Endothelial cell of umbilical vein (primary cell): ENCODE measurements at regions not wholly inside any gene's neighbourhood (a gene's known extent, or its start where the extent isn't known, plus 50 kb on each side); places are given as distances from the start of the nearest gene placed in this dataset.
"Not testable (repeated sequence)": the region's sequence is repeated elsewhere in the genome, so short reads cannot be mapped to it uniquely, and the experiment has no call there.

ENCODE experiments used
- BruUV-seq: library from RNA; stranded (reverse); fragments of 400-500 nt; replicated peaks from 2 replicates; lab custom pipeline; 2021; lab: Mats Ljungman, UMichigan
- CTCF ChIA-PET: fragments of 300-600, 350-600 bp; sonication (Branson Sonifier 250); formaldehyde crosslinking; loops from one replicate; lab custom pipeline; 2021; ENCODE audit warnings: antibody characterized with exemption, inconsistent platforms; lab: Charles Lee
- POLR2A ChIA-PET: fragments of 300-600, 350-600 bp; sonication (Branson Sonifier 250); formaldehyde crosslinking; loops from one replicate; lab custom pipeline; 2021; ENCODE audit warnings: antibody characterized with exemption, inconsistent platforms; lab: Charles Lee
- DNase-seq: peaks from one replicate; pipeline ENCODE4 v3.0.0-alpha.2; 2011; ENCODE audit warnings: low read depth, low spot score
- FAIRE-seq: peaks from 2 replicates; lab custom pipeline; 2011; peaks lifted over from hg19 to GRCh38; lab: Jason Lieb, UNC
- H2AFZ ChIP-seq: 2 replicates; pipeline ENCODE4 v1.6.0; 2012; ENCODE audit warnings: low read depth, low read length, control low read depth, inconsistent platforms
- H3K27ac ChIP-seq: 2 replicates; pipeline ENCODE4 v1.5.1; 2011; ENCODE audit warnings: low read depth, mild to moderate bottlenecking, control low read depth, low read length, moderate library complexity; ENCODE audit not compliant: insufficient read depth
- H3K27me3 ChIP-seq, 2 experiments: 2 replicates each; pipeline versions ENCODE4 v1.6.0 to v1.6.1; 2011; ENCODE audit warnings: low read length in 2 of 2, mixed read lengths in 1 of 2; ENCODE audit not compliant: control insufficient read depth in 2 of 2, insufficient read depth in 2 of 2
- H3K36me3 ChIP-seq, 2 experiments: 2 replicates in 1 of 2; 3 replicates in 1 of 2; pipeline ENCODE4 v1.5.1; 2011; ENCODE audit warnings: low read length in 2 of 2, mild to moderate bottlenecking in 1 of 2, moderate library complexity in 1 of 2; ENCODE audit not compliant: control insufficient read depth in 2 of 2, insufficient read depth in 2 of 2; ENCODE audit errors: extremely low read depth in 1 of 2
- H3K4me1 ChIP-seq: 3 replicates; pipeline ENCODE4 v1.5.1; 2011; ENCODE audit warnings: mild to moderate bottlenecking, low read length; ENCODE audit not compliant: control insufficient read depth, insufficient read depth; ENCODE audit errors: extremely low read depth
- H3K4me2 ChIP-seq: 2 replicates; pipeline ENCODE4 v1.6.1; 2011; ENCODE audit warnings: low read length, control low read depth, mixed read lengths; ENCODE audit not compliant: insufficient read depth
- H3K4me3 ChIP-seq, 3 experiments: fragments of 200-600 bp in 1 of 3; sonication (generic), shearing (Covaris generic) in 1 of 3; replicated peaks in 1 of 3; 2 replicates each; pipeline ENCODE4 v1.5.1; 2011 to 2016; ENCODE audit warnings: control low read depth in 3 of 3, low read length in 3 of 3, mild to moderate bottlenecking in 2 of 3, inconsistent platforms in 1 of 3, low read depth in 1 of 3, moderate library complexity in 1 of 3; ENCODE audit not compliant: insufficient read depth in 1 of 3
- H3K79me2 ChIP-seq: 2 replicates; pipeline ENCODE4 v1.6.0; 2012; ENCODE audit warnings: low read length, inconsistent platforms; ENCODE audit not compliant: control insufficient read depth, insufficient read depth
- H3K9ac ChIP-seq: replicated peaks from 2 replicates; pipeline ENCODE3; 2011; ENCODE audit warnings: low read length, control low read depth; ENCODE audit not compliant: insufficient read depth; ENCODE audit errors: extremely low read depth
- H3K9me1 ChIP-seq: replicated peaks from 3 replicates; pipeline ENCODE4 v1.6.0; 2011; ENCODE audit warnings: mild to moderate bottlenecking, low read length; ENCODE audit not compliant: control insufficient read depth, insufficient read depth; ENCODE audit errors: extremely low read depth
- H3K9me3 ChIP-seq: replicated peaks from 2 replicates; pipeline ENCODE4 v1.5.1; 2012; ENCODE audit warnings: low read length, inconsistent platforms; ENCODE audit not compliant: control insufficient read depth, insufficient read depth
- H4K20me1 ChIP-seq: replicated peaks from 2 replicates; pipeline ENCODE3; 2011; ENCODE audit warnings: mild to moderate bottlenecking, low read length; ENCODE audit not compliant: control insufficient read depth, insufficient read depth; ENCODE audit errors: extremely low read depth
- EZH2 ChIP-seq: IDR thresholded peaks from 2 replicates; pipeline ENCODE4 v1.6.1; 2012; ENCODE audit warnings: borderline replicate concordance, low read depth, mild to moderate bottlenecking, moderate library complexity, low read length, inconsistent platforms; ENCODE audit not compliant: severe bottlenecking
- JUN ChIP-seq: IDR thresholded peaks from 2 replicates; pipeline ENCODE4 v1.6.1; 2011; ENCODE audit warnings: borderline replicate concordance, low read depth; ENCODE audit not compliant: insufficient read length, insufficient read depth
- POLR2AphosphoS5 ChIP-seq: IDR thresholded peaks from 2 replicates; pipeline ENCODE4 v1.6.1; 2012; ENCODE audit warnings: low read depth, mild to moderate bottlenecking, control low read depth, low read length, moderate library complexity; ENCODE audit not compliant: insufficient read depth
- dilution Hi-C: fragments of 300-500 bp; cut with MboI; formaldehyde crosslinking; loops from one replicate; pipeline ENCODE4 v1.15.0; 2019; ENCODE audit warnings: low sequenced_read_pairs; ENCODE audit not compliant: extremely low pct_ligation_motif_present
- intact Hi-C: fragments of 100-400 bp; cut with micrococcal nuclease; formaldehyde crosslinking; loops from one replicate; pipeline ENCODE4 v1.10.0; 2022
- TF ChIP-seq, protein P1 (sequence below), 2 donors: IDR thresholded peaks; 1 replicate in 1 of 2; 2 replicates in 1 of 2; pipeline ENCODE4 v1.5.1; 2011; ENCODE audit warnings: low read length in 2 of 2, mild to moderate bottlenecking in 2 of 2, moderate library complexity in 2 of 2, control low read depth in 1 of 2, inconsistent platforms in 1 of 2, low read depth in 1 of 2; ENCODE audit not compliant: insufficient read depth in 1 of 2; ENCODE audit errors: extremely low read depth in 1 of 2

DNA sequence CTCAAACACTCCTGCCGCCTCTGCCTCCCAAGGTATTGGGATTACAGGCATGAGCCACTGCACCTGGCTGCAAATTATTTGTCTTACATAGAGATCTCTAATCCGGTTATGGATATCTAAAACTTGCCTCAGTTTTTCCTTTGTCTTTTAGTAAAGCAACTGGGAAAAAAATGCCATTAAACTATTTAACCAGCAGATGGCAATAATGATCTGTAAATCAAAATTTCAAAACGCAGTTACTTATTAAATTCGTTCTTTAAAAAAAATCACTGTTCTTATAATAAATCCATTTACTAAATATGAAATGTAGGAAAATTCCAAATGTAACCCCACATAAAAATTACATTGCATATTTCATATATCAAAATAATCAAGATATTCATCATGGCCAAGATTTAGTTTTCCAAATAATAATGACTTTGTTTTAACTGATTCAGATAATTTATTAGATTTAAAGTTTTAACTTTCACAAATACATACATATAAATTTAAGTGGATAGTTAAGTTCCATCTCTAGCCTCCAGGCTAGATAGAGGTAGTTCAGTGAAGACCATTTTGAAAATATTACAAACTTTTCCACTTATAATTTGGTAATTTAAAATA is 125.8 kb downstream of the KBTBD2 start:
- H2AFZ ChIP-seq, dilution Hi-C loops, H3K36me3 ChIP-seq, H4K20me1 ChIP-seq, H3K4me2 ChIP-seq, H3K4me3 ChIP-seq, H3K27ac ChIP-seq, FAIRE-seq, H3K9me3 ChIP-seq, POLR2A ChIA-PET, H3K27me3 ChIP-seq, H3K4me1 ChIP-seq, H3K9me1 ChIP-seq, BruUV-seq, H3K9ac ChIP-seq, H3K79me2 ChIP-seq: not testable (repeated sequence)
- CTCF ChIA-PET: interaction anchor here (0.8 to 3.7 kb wide), 9 partner anchors 36 to 1167 kb away, joined by 3 to 43 read pairs (median 6); partner anchors contain the start of gene RP9
- TF ChIP-seq, protein P1, sequence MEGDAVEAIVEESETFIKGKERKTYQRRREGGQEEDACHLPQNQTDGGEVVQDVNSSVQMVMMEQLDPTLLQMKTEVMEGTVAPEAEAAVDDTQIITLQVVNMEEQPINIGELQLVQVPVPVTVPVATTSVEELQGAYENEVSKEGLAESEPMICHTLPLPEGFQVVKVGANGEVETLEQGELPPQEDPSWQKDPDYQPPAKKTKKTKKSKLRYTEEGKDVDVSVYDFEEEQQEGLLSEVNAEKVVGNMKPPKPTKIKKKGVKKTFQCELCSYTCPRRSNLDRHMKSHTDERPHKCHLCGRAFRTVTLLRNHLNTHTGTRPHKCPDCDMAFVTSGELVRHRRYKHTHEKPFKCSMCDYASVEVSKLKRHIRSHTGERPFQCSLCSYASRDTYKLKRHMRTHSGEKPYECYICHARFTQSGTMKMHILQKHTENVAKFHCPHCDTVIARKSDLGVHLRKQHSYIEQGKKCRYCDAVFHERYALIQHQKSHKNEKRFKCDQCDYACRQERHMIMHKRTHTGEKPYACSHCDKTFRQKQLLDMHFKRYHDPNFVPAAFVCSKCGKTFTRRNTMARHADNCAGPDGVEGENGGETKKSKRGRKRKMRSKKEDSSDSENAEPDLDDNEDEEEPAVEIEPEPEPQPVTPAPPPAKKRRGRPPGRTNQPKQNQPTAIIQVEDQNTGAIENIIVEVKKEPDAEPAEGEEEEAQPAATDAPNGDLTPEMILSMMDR (IDR thresholded peaks at IDR 0.05; ENCODE audit: extremely low read depth in 1 of 2, insufficient read depth in 1 of 2, low read depth in 1 of 2, low read length in 2 of 2): peak in 1 of 2 donors; percentile 6
- intact Hi-C loops: loop anchor here (1.0 to 10.0 kb wide), 5 partner anchors 192 to 1122 kb away; partner anchors contain the start of gene FKBP9
- DNase-seq: peak; percentile 28

DNA sequence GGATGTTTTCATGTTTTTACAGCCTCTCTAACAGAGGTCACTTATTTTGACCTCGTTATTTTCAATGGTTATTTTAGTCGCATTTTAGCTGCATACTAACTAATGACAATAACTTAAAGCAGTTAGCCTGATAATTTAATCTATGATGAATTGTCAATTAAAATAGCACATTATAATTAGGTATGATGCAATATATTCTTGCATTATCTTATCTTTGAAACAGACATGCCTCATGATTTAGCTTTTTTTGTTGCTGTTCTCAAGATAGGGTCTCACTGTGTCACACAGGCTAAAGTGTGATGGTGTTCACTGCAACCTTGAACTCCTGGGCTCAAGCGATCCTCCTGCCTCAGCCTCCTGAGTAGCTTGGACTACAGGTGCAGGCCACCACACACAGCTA is 126.4 kb downstream of the KBTBD2 start:
- no peaks in the 10 kb centered on the region for H3K9me1 ChIP-seq
- H3K79me2 ChIP-seq: no peaks in the 10 kb centered on the region
- H3K4me1 ChIP-seq: peaks cover 8% of the 10 kb centered on the region
- BruUV-seq: no TSS peak
- no peak overlapping the region for H2AFZ ChIP-seq
- H3K27me3 ChIP-seq: peaks cover 0 to 3% of the 10 kb centered on the region in 2 experiments
- no peaks in the 10 kb centered on the region for H3K9me3 ChIP-seq
- ChIA-PET CTCF (interaction anchor here (0.5 to 3.7 kb wide), 10 partner anchors 36 to 1167 kb away, joined by 3 to 43 read pairs (median 4); partner anchors contain the start of gene RP9), POLR2A (no interaction called here)
- H3K4me3 ChIP-seq: no peak overlapping the region
- TF ChIP-seq EZH2 (no peak), JUN (no peak), POLR2AphosphoS5 (no peak)
- FAIRE-seq: no peak
- H3K9ac ChIP-seq: no peak overlapping the region
- no peak overlapping the region for H3K27ac ChIP-seq
- dilution Hi-C loops (no loop called here), intact Hi-C loops (loop anchor here (1.0 to 10.0 kb wide), 5 partner anchors 192 to 1122 kb away; partner anchors contain the start of gene FKBP9)
- no peaks in the 10 kb centered on the region for H4K20me1 ChIP-seq
- H3K4me2 ChIP-seq: no peak overlapping the region
- no peak for DNase-seq
- H3K36me3 ChIP-seq: no peaks in the 10 kb centered on the region
